ENCODE measurements at regions not wholly inside any gene's neighbourhood (a gene's known extent, or its start where the extent isn't known, plus 50 kb on each side); places are given as distances from the start of the nearest gene placed in this dataset.

GRCh38 chr1:119310301-119310700, 58.3 kb upstream of the HAO2 start:
- no peak for DNase-seq

- DNase-seq = no peak
Measured at GRCh38 chr1:119312500-119312899, 56.1 kb upstream of the HAO2 start.

- no peak for DNase-seq
Measured at GRCh38 chr1:119314001-119314796, 54.4 kb upstream of the HAO2 start.

- peak; percentile 63 for DNase-seq
Measured at GRCh38 chr1:119316870-119317416, 51.6 kb upstream of the HAO2 start.

- DNase-seq = no peak
Measured at GRCh38 chr1:119318466-119319309, 49.9 kb upstream of the HAO2 start.
